ENCODE measurements at regions not wholly inside any gene's neighbourhood (a gene's known extent, or its start where the extent isn't known, plus 50 kb on each side); places are given as distances from the start of the nearest gene placed in this dataset.

- TF ChIP-seq, protein P1, sequence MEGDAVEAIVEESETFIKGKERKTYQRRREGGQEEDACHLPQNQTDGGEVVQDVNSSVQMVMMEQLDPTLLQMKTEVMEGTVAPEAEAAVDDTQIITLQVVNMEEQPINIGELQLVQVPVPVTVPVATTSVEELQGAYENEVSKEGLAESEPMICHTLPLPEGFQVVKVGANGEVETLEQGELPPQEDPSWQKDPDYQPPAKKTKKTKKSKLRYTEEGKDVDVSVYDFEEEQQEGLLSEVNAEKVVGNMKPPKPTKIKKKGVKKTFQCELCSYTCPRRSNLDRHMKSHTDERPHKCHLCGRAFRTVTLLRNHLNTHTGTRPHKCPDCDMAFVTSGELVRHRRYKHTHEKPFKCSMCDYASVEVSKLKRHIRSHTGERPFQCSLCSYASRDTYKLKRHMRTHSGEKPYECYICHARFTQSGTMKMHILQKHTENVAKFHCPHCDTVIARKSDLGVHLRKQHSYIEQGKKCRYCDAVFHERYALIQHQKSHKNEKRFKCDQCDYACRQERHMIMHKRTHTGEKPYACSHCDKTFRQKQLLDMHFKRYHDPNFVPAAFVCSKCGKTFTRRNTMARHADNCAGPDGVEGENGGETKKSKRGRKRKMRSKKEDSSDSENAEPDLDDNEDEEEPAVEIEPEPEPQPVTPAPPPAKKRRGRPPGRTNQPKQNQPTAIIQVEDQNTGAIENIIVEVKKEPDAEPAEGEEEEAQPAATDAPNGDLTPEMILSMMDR (conservative IDR thresholded peaks at IDR 0.05) = peak; percentile 81
- no peak overlapping the region for H3K27ac ChIP-seq
These were observed 384.4 kb downstream of the RAPGEF2 start for GRCh38 chr4:159487284-159487747.

- TF ChIP-seq, protein P1 (conservative IDR thresholded peaks at IDR 0.05) = no peak
- no peak overlapping the region for H3K27ac ChIP-seq
These were observed 386.8 kb downstream of the RAPGEF2 start for GRCh38 chr4:159489646-159490045.

DNA sequence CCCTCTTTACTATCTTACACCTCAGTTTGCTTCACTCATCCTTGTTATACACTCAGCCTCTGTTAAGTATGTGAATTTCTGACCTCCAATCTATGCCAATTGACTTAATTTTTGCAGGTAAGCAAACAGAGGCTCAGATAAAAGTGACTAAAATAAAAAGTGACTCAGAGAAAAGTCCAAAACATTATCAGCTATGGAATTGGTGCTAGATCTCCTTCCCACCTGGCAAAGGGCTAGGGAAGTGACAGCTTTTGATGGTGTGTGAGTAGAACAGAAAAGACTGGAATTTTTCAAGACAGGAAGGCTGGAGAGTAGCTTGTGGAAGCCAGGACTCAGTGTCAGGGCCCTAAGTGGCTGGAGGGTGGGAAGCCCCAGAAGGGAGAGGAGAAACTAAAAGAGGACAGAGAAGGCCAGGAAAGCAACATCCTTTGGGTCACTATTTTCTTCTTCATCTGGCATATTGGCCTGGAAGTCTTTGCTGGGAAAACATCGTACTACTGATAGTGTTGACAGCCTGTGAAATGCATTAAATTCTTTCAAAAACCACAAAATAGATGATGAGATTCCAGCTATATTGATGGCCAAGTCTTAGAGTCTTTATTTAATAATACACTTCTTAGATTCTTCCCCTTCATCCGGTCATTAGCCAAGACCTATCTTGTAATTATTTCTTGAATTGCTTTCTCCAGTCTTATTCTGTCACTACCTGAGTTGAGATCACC lies 392.8 kb downstream of the RAPGEF2 start:
- peak overlapping the region; percentile 11; the same call in 1 of the 2 replicates for H3K27ac ChIP-seq
- TF ChIP-seq, protein P1 (conservative IDR thresholded peaks at IDR 0.05) = no peak

DNA sequence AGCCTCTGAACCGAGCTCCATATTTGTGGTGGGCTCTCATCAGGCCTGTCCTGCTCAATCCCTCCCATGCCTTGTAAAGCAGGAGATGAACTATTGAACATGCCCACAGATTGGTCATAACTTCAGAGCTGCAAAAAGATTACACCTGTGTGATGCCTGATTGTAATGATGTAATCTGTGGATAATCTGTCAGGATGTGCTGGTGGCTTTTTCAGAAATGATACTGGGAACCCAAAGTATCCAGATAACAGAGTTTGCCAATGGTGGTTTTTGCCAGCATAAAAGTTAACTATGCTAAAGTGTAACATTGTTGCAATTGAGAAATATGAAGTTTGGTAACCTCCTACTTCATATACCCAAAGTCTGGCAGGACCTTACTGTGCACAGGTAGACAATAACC lies 393.4 kb downstream of the RAPGEF2 start:
- H3K27ac ChIP-seq = no peak overlapping the region
- TF ChIP-seq, protein P1 (conservative IDR thresholded peaks at IDR 0.05) = no peak

- H3K27ac ChIP-seq = no peak overlapping the region
- TF ChIP-seq, protein P1 (conservative IDR thresholded peaks at IDR 0.05) = no peak
These were observed 395.1 kb downstream of the RAPGEF2 start for GRCh38 chr4:159497936-159498335.

DNA sequence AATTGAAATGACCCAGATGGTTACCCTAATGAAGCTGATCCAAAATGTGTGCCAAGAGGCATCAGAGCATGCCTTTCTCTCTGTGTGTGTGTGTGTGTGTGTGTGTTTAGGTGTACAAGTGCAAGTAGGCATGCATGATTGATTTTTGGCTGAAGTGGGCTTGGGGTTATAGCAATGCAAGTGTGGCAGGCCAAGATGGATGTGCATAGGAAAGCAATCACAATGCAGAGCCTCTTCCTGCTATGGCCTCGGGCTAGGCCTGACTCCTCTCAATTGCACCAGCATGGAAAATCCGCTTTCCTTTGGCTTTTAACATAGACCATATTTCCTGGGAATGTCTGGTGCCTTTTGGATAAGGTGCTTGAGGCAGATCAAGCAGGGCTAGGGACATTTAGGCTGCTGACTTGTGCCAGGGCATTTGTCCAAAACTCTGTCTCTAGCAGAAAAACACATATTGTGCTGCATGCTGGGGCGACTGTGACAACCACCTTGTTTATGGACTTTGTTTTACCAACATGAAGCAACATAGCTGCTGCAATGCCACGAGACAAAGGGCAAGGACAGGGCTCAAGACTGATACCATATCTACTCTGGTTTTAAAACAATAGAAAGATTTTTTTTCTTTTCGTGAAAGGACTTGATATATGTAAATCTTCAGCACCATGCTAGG lies 395.7 kb downstream of the RAPGEF2 start:
- no peak overlapping the region for H3K27ac ChIP-seq
- TF ChIP-seq, protein P1 (conservative IDR thresholded peaks at IDR 0.05) = no peak

DNA sequence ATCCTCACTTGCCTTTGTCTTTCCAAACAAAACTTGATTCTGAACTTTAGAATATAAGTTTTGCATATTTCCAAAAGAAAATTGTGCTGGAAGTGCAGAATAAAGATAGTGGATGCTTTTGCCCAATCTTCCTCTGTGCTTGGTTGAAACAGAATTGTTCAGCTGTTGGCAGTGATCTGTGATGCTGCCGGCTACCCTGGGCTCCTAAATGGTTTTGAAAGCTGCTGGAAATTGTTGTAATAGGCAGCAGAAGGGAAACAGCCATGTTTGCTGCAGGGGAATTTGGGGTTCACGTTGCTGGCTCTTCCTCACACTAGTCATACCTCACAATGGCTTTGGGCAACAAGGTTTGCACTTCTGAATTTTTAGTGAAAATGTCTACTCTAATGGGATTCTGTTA lies 398.0 kb downstream of the RAPGEF2 start:
- no peak overlapping the region for H3K27ac ChIP-seq
- TF ChIP-seq, protein P1 (conservative IDR thresholded peaks at IDR 0.05) = no peak
